NCI-H82 treated with DMSO at 0.1 percent for 48 hours (cell line): ENCODE measurements at regions not wholly inside any gene's neighbourhood (a gene's known extent, or its start where the extent isn't known, plus 50 kb on each side); places are given as distances from the start of the nearest gene placed in this dataset.

Source experiments
- DNase-seq: peaks from one replicate; lab custom pipeline; 2025; ENCODE audit not compliant: unreplicated experiment; lab: John Stamatoyannopoulos, UW

DNA sequence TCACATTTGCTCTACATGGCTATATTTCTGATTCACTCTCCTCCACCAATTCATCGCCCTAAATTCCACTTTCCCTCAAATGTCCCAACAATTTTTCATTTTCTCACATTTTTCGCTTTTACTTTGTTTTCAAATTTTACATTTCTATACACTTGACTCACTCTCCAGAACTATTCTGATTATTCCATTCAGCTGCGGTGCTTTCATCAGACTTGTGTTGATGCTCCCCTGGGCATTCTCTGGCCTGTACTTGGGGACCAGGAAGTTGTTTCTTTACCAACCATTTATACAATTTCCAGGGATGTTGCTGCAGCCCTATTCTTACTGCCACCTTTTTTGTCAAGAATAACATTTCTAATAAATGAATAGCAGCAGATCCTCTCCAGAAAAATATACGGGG, 444.8 kb downstream of the MAFB start:
- no peak for DNase-seq

DNA sequence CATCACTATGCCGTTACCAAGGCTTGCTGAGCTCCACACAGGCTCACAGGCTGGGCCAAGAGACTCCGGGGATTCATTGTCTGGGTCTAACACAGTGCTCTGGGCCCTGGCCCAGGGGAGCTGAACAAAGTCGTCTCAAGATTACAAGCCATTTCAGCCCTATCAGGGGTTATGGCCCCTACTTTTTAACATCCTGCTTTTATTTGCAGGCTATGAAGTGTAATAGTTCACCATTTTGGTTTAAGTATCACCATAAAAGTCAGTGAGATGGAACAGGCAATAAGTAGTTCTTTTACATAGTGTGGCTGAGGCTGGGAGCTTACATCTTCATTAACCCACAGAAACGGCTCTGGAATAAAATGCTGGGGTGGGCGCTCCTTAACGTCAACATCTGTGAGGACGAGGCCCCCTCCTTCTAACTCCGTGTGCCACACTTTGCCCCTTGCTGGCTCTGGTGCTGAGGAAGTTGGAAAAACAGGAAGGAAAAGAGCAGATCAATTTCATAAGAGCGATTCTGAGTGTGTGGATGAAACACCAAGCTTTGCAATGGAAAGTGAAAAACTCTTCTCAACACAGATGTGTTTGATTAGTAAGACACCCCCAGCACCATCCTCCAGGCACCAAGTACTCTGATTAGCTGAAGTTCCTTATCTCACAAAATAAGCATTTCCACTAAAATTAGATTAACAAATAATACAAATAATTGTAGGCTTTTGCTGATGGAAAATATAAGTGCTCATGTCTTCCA, 447.3 kb downstream of the MAFB start:
- DNase-seq, result no peak

DNA sequence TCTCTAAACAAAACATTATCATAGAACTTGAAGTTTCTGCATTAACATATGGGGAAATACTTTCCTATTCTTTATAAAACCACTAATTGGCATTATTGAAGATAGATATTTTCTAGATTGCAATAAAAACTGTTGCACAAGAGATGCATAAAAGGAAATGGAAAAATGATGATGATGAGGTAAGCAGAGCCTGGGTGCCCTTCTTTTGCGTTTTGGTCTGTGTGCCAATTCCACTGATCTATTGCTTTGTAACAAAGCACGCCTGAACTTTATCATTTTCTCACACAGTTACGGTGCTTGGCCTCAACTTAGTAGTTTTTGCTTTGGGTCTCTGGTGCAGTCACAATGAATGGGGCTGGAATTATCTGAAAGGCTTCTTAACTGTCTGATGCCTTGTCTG, 450.5 kb downstream of the MAFB start:
- DNase-seq, result no peak

DNA sequence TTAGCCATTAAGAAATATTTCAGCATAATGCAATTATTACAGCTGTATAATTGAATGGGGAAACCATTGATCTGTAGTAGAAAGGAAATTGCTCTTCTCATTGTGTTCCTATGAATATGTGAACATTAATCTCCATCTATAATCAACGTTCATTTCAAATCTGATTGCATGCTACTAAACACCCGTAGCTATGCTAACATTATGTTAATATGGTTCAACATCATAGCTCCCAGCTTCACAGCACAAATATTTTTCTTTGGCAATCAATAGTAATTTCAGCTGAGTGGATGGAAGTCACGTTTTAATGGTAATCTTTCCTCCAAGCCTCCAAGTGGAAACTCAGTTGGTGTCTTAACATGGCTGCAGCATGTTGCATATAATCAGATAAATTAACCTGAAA, 454.4 kb downstream of the MAFB start:
- no peak for DNase-seq

DNA sequence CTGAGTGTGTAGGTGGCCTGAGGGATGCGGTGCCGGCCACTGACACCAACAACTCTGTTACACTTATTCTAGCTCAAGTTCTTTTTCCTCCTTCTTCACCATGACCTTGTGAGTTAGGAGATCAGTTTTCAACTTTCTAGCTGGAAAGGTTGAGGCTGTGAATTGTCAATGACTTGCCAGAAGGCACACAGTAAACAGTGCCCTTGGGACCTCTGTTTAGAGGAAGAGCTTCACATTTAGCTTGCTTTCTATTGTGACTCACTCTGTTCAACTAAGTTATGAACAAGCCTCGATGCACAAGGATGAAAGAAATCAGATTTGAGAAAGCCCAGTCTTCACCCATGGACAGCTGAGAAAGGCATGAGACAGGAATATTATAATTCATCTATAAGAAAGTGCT, 455.6 kb downstream of the MAFB start:
- no peak for DNase-seq

DNA sequence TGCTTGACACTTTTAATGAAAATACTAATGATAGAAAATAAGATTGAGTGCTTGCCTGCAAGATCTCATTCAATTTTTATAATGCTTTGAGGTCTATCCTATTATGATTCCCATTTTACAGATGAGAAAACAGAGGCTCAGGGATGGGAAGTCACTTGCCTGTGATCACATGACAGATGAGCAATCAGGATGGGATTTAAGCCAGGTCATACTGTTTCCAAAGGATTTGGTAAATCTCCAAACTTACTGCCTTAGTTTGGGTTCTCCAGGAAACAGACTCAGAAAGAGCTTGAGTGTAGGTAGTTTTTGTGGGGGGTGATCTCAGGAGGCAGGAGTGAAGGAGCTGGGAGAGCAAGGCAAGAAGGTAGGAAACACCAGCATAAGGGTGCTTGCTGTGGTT, 456.3 kb downstream of the MAFB start:
- DNase-seq, result no peak

DNA sequence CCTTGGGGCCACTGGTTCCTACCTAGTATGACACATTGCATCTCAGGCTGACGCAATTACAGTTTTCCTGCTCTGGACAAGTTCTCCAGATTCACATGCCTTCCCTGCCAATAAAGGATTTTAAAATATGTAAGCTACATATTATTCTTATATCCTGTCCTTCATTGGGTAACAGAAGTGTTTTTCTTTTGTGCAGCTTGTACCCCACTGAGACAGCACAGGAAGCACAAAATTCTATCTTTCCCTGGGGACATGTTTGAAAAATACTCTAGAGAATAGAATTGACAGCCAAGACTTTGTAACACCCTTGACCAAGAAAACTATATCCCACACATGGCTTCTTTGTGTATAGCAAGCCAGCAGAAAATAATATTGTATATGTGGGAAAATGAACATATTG, 456.8 kb downstream of the MAFB start:
- no peak for DNase-seq

DNA sequence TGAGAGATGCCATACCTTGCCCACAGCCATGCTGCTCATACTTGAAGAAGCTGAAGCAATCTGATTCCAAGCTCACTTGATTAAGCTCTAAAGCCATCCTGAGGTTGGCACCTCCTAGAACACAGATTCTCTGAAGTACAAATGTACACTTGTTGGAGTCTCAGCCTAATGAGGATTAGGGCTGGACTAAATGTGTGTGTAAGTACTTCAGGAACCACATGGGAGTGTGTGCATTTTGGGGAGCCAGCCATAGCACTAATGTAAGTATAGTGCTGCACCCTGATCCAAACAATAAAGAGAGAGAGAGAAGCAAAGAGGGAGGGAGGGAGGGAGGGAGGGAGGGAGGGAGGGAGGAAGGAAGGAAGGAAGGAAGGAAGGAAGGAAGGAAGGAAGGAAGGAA, 458.6 kb downstream of the MAFB start:
- no peak for DNase-seq

DNA sequence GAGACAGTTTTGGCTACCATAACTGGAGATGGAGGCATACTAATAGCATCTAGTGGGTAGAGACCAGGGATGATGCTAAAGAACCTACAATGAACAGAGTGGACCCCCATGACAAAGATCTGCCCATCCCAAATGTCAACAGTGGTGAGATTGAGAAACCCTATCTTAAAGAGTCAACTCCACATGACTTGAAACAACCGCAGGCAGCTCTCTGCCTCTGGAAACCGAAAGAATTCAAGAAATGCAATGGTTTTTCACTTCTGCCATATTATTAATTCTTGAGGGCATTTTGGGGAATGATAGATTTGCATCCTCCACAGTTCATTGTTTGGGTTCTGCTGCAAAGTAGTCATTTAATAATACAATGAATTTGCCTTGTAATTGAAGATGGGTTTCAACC, 463.4 kb downstream of the MAFB start:
- no peak for DNase-seq

DNA sequence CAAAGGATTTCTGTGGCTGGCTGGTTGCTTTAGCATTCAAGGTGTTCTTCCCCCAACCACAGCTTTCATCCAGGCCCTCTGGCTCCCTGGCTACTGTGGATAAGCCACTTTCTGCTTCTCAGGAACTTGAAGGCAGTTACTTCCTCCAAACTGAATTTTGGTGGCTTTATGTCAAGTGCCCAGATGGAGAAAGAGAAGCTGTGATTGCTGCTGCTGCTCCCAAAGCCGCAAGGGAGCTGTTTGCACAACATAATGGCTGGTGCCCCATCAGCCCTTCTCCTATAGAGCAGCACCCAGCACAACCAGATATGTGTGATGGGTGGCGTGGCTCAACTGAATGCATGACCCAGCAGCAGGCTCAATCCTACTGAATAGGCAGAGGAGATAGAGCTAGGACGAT, 465.2 kb downstream of the MAFB start:
- DNase-seq, result no peak

DNA sequence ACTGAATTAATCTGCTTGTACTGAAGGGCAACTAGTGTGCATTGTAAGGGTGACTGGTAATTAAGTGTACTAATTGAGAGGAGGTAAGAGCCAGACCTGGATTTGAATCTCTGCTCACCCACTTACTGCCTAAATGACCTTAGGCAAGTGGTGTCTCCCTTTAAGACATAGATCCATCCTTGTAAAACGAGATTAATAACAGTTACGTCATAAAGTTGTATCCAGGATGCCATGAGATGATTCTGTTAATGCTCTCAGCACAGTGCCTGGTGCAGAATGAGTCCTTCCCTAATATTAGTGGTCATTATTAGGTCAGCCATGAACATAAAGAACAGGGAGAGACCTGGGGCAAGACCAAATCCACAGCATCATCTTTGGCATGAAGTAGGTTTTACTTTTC, 470.1 kb downstream of the MAFB start:
- no peak for DNase-seq

DNA sequence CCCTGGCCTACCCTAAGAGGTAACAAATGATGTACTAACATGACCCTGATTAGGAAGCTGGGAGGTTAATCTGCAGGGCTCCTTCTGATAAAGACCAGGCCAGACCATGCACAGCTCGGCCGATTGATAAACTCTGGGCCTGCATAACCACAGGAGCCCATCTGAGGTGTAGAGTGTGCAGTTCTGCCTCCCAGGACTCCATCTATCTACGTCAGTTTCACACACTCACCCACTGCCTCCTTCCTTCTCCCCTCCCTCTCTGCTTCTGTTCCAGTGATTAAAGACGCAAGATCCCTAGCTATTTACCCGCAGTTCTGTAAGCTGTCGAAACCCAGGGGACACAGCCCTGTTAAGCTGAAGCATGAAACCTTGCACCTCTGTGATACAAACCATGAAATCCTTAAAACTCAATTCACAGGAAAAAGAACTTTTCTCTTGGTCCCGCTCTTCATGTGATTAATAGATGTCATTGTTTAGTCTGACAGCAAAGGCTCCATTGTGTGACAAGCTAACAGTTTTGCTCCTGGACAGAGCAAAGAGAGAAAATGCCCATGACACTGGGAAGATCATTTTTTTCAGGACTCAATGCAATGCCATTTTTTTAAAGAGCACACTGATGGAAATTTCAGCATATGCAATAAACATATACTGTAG, 470.6 kb downstream of the MAFB start:
- no peak for DNase-seq

DNA sequence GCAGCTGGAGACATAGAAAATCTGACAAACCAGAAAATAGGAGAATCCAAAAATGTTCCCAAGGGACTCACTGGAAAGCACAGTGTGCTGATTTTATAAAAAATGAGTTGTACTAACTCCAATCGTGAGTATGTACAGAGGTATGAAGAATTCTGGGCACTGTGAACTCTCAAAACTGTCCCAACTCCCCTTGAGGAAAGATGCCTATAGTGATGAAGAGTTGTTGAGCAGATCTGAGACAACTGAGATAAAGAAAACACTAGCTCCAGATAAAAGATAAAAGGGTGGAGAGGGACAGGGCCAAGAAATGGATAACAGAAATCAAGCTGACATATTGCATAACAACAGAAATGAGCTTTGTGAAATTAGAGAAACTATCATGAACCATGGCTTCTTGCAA, 481.4 kb downstream of the MAFB start:
- DNase-seq, result no peak

DNA sequence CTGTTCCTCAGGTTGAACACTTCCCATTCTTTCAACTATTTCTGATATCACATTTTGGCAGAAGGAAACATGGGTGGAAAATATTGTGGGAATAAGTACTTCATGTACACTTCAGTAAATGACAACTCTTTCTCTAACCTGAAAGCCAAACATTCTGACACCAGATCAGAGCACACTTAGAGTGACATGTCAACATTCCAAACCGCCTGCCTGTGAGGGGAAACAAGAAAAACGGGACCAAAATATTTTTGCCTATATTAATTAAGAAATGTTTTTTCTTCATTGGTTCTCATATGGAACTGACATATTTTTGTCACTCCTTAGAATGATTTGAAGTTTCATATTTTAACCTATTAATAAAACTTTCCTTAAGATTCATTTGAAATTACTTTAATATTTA, 483.1 kb downstream of the MAFB start:
- no peak for DNase-seq

DNA sequence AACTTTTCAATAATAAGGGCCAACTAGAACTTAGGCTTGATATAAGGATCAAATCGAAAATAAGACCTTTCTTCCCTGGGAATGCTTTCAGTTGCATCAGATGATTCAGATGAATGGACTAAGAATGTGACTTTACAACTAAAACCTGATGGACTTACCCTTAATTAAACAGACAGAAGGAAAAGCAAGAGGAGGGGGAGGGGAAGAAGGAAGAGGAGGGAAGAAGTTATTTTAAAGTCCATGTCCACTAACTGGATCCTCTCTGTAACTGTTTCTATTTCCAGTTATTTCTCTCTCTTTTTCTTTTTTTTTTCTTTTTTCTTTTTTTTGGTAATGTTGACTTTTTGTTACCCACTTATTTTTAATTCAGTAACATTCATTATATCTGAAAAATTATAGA, 486.0 kb downstream of the MAFB start:
- no peak for DNase-seq

DNA sequence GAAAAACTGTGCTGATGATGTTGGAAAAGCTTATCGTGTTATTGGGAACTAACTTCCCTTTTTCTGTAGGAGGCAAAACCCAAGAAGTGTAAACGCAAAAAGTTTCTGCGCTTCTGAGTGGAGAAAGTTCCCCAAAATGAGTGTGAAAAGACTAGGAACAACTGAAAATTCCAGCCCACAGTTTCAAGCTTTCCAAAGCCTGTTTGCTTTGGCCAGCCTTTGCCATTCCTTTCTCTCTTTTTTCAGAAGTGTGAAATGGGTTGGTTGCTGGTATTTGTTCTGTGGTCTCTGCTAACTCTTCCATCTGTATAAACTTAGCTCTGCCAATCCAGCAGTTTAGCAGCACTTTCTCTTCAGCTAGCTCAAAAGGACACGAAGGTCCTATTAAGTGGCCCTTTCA, 491.3 kb downstream of the MAFB start:
- no peak for DNase-seq

DNA sequence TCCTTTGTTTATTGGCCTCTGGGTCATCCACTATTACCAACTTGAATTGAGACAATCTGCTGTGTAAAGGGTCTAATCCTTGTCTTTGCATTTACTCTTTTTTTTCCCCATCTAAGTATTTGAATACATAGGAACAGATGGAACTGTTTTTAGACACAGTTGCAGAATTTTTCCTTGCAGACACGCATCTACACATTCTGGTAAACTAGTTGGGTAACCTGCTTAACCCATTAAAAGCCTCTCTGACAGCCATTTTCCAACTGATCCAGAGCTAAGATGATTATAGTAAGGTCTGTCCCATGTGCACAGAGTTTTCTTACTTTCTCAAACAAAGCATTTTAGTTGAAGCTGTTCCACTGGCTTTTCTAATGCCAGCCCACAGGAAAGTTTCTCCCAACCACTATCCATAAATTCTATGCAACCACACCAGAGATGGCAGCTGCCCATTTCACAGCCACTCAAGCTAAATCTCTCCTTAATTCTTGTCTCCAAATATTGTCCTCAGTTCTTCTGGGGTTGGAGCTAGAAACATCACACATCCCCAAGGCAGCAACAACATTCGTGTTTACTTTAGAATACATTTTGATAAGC, 492.1 kb downstream of the MAFB start:
- no peak for DNase-seq

DNA sequence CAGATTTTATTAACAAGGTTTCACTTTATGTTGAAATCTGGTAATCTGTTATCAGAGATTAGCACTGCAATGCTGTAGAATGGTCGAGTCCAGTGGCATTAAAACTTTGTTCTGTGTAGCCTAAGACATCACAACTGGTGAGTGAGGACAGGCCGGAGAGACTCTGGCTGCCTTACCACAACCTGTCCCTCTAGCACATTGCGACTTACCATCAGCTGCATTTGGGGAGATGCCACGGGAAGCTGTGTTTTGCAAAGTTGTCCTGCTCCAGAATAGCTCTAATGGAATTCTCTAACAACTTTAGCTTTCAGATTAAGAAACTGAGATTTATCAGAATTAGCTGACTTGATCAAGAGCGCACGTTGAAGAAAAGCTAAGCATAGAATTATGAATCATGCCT, 493.3 kb downstream of the MAFB start:
- no peak for DNase-seq

DNA sequence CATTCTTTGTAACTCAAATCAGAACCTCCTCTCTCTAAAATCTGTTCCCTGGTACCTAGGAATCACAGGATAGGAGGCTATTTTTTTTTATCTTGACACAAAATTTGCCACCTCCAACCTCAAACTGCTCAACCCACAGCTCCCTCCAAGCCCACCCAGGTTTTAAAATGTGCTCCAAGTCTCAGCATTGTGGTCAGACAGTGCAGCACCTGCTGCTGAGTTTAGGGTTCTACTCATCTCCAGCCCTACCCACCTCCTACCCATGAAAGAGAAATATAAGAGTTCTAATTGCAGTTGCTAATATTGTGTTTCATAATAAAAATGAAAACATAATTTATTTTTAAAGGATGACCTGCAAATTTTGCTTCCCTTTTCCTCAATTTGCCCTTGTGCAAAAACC, 496.5 kb downstream of the MAFB start:
- no peak for DNase-seq

DNA sequence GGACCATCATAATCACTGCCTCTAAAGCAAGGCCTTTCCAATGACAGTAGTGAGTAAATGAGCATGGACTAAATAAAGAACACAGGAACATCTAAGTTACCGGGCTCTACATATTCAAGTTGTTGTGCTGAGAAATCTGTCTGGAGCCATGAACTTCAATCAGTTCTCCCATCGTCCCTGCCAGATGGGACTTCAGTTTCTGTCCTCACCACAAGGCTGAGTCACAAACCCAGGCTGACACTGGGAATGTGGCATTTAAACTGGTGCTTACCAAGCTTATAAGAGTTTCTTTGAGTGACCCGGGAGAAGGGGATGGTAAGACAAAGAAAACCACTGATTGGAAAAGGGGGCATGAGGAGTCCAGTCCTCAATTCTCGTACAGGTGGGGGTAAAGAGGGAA, 497.0 kb downstream of the MAFB start:
- no peak for DNase-seq

DNA sequence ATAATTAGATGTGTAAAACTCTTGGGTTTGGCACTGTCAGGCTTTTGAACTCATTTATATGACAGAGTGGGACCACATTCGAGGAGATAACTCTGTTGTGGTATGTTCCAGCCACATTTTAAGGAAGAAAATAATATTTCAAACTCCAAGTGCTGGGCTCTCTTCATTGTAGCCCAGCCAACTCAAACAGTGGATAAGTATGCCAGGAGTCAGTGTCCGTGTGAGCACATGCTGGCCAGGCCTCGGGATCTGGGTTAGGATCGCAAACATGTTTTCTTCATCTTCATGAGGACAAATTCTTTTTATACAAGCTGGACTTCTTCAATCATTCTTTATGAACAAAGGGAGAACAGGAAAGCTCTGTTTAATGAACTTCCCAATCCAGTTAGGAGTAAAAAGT, 497.5 kb downstream of the MAFB start:
- no peak for DNase-seq

DNA sequence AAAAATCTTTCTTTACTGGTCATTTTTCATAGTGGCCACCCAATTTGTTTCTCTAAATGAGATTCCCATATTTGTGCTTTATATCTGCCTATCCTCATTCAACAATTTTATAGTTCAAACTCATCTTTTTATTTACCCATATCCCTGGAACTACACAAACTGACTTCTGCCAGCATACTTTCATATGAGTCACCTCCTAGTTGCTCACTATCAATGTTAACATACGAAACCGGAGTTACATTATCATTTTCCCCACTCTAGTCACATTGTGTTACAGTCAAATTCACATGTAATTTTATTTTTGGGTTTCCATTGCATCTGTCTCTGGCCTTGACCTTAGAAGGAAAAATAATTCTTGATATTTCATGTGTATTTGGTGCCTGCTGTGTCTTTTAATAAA, 499.4 kb downstream of the MAFB start:
- DNase-seq, result no peak

DNA sequence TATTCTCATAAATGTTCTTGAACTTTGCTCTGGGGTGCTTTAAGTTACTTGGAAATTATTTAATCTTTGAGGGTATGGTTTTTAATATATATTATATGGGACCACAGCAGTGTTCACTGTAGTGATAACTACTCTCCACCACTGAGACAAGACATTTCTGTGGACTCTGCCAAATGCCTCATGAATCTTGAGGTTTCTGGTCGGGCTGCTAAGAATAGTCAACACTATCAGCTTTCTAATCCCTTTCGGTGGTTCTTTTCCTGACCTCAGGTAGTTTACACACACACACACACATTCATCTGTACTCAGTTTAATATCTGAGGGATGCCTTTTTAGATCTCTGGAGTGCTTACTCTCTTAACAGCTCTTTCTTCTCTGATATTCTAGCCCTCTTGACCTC, 500.7 kb downstream of the MAFB start:
- DNase-seq, result no peak
